Ovary (tissue), 7 donors: ENCODE measurements at regions not wholly inside any gene's neighbourhood (a gene's known extent, or its start where the extent isn't known, plus 50 kb on each side); places are given as distances from the start of the nearest gene placed in this dataset.

Experiments used
- DNase-seq, 5 donors: peaks; one replicate each; pipeline ENCODE4 v3.0.0-alpha.2; 2019 to 2020
- H3K27ac ChIP-seq, 2 donors: fragments of 200-600 bp; one replicate each; pipeline versions ENCODE4 v1.5.1 to v1.8.0; 2019 to 2022
- H3K27me3 ChIP-seq: fragments of 200-600 bp; one replicate; pipeline ENCODE4 v1.8.0; 2022
- H3K36me3 ChIP-seq: fragments of 200-600 bp; sonication (generic); one replicate; pipeline ENCODE4 v1.5.1; 2019
- H3K4me1 ChIP-seq: one replicate; pipeline ENCODE4 v1.8.1; 2013; ENCODE audit warnings: mild to moderate bottlenecking, moderate library complexity; ENCODE audit not compliant: insufficient read depth
- H3K4me3 ChIP-seq: fragments of 200-600 bp; sonication (generic); one replicate; pipeline ENCODE4 v1.5.1; 2017
- H3K9me3 ChIP-seq, 2 donors: fragments of 200-600 bp in 1 of 2; sonication (generic) in 1 of 2; one replicate each; pipeline versions ENCODE4 v1.5.1 to v1.8.1; 2013 to 2019; ENCODE audit warnings: mild to moderate bottlenecking in 1 of 2, moderate library complexity in 1 of 2
- CTCF ChIP-seq, 3 donors: fragments of 450-650 bp in 2 of 3; fragments of 200-600 bp in 1 of 3; IDR thresholded peaks; one replicate each; pipeline versions ENCODE4 v1.5.1 to v1.8.0; 2016 to 2022; ENCODE audit warnings: antibody characterized with exemption in 3 of 3, mild to moderate bottlenecking in 1 of 3
- EP300 ChIP-seq: sonication (generic); formaldehyde crosslinking; IDR thresholded peaks from one replicate; pipeline ENCODE4 v1.6.1; 2017; ENCODE audit warnings: antibody characterized with exemption
- POLR2A ChIP-seq: fragments of 450-650 bp; IDR thresholded peaks from one replicate; pipeline ENCODE4 v1.6.1; 2017; ENCODE audit warnings: antibody characterized with exemption, mild to moderate bottlenecking, moderate library complexity
- WGBS, 3 donors: extraction: QIAGEN DNeasy Blood & Tissue Kit in 1 of 3; methylation state at CpG; one replicate each; pipeline versions ENCODE4 v1.1.5 to v1.1.7; 2013 to 2017; 5-methylcytosine and 5-hydroxymethylcytosine counted together
- intact Hi-C, 4 donors: fragments of 100-400 bp; cut with DNase I; formaldehyde crosslinking; loops; one replicate each; pipeline versions ENCODE4 v1.11.0 to v1.15.1; 2022 to 2023
- donor health status: DM: no; HTN: no; CAD: no; lungs with moderate emphysema.
- donor health status: DM: no; HTN: no; CAD: no.
- donor health status: Bipolar disorder and iron deficiency.
- donor health status: DM: no; HTN: no; CAD: no.
- donor health status: DM: yes; HTN: yes; CAD: no.

GRCh38 chr10:44627591-44628354 lies 242.9 kb upstream of the CXCL12 start:
- DNase-seq, result no peak
- Histone ChIP-seq H3K9me3 (no peaks in the 10 kb centered on the region), H3K27me3 (no peaks in the 10 kb centered on the region), H3K27ac (no peak overlapping the region), H3K4me3 (no peak overlapping the region), H3K36me3 (no peaks in the 10 kb centered on the region), H3K4me1 (no peaks in the 10 kb centered on the region)
- TF ChIP-seq EP300, result no peak
- WGBS, 3 donors, result 85 to 90% (median 87%) methylated on average over 6 of the region's 6 CpGs
- intact Hi-C loops, result no loop called here

GRCh38 chr10:44628921-44629320 lies 244.0 kb upstream of the CXCL12 start:
- intact Hi-C loops, result no loop called here
- H3K4me3 ChIP-seq, result no peak overlapping the region
- DNase-seq, result no peak
- no peak overlapping the region for H3K27ac ChIP-seq
- no peaks in the 10 kb centered on the region for H3K4me1 ChIP-seq
- WGBS, 3 donors, result 1 to 4% (median 3%) methylated on average over 2 of the region's 2 CpGs
- no peak for TF ChIP-seq EP300
- TF ChIP-seq POLR2A, result no peak
- no peaks in the 10 kb centered on the region for H3K36me3 ChIP-seq
- no peaks in the 10 kb centered on the region for H3K27me3 ChIP-seq
- no peaks in the 10 kb centered on the region for H3K9me3 ChIP-seq

- no peaks in the 10 kb centered on the region for H3K4me1 ChIP-seq
- H3K9me3 ChIP-seq, result no peaks in the 10 kb centered on the region
- no peak for DNase-seq
- H3K27ac ChIP-seq, result no peak overlapping the region
- TF ChIP-seq CTCF (IDR thresholded peaks at IDR 0.05) (no peak), EP300 (no peak), POLR2A (no peak)
- 96 to 100% (median 98%) methylated on average over 1 of the region's 1 CpG for WGBS, 3 donors
- no peaks in the 10 kb centered on the region for H3K27me3 ChIP-seq
- no peaks in the 10 kb centered on the region for H3K36me3 ChIP-seq
- intact Hi-C loops, result no loop called here
- H3K4me3 ChIP-seq, result no peak overlapping the region
Measured at GRCh38 chr10:44635176-44635575, 250.3 kb upstream of the CXCL12 start.

GRCh38 chr10:44636625-44637024 lies 251.7 kb upstream of the CXCL12 start:
- Histone ChIP-seq H3K36me3 (no peaks in the 10 kb centered on the region), H3K27me3 (no peaks in the 10 kb centered on the region), H3K27ac (no peak overlapping the region), H3K4me3 (no peak overlapping the region), H3K9me3 (no peaks in the 10 kb centered on the region), H3K4me1 (peaks cover 5% of the 10 kb centered on the region)
- WGBS, 3 donors, result 80 to 88% (median 83%) methylated on average over 3 of the region's 3 CpGs
- TF ChIP-seq POLR2A (no peak), EP300 (no peak), CTCF (IDR thresholded peaks at IDR 0.05) (no peak)
- intact Hi-C loops, result no loop called here
- no peak for DNase-seq

GRCh38 chr10:44640429-44640828 lies 255.5 kb upstream of the CXCL12 start:
- TF ChIP-seq POLR2A (no peak), CTCF (IDR thresholded peaks at IDR 0.05) (no peak), EP300 (no peak)
- Histone ChIP-seq H3K4me1 (peaks cover 5% of the 10 kb centered on the region), H3K36me3 (no peaks in the 10 kb centered on the region), H3K4me3 (no peak overlapping the region), H3K27ac (no peak overlapping the region), H3K9me3 (no peaks in the 10 kb centered on the region), H3K27me3 (no peaks in the 10 kb centered on the region)
- whole genome bisulfite sequencing, 3 donors, result 21 to 55% (median 23%) methylated on average over 7 of the region's 7 CpGs
- no peak for DNase-seq
- intact Hi-C loops, result no loop called here
